ENCODE measurements at regions not wholly inside any gene's neighbourhood (a gene's known extent, or its start where the extent isn't known, plus 50 kb on each side); places are given as distances from the start of the nearest gene placed in this dataset.
"Not testable (repeated sequence)": the region's sequence is repeated elsewhere in the genome, so short reads cannot be mapped to it uniquely, and the experiment has no call there.

DNA sequence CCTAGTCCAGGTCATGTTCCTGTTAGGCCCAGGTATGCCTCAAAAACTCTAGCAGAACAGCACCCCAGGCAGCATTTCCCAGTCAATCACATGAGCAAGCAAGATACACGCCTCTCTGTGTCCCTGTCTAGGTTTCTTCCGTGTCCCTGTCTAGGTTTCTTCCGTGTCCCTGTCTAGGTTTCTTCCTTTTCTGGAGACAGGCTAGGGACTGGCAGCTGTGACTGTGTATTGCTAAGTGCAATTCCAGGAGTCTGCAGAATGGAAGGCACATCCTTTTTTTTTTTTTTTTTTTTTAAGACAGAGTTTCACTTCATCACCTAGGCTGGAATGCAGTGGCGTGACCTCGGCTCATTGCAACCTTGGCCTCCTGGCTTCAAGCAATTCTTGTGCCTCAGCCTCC lies 77.6 kb downstream of the SETD4 start:
- no peak for DNase-seq

DNA sequence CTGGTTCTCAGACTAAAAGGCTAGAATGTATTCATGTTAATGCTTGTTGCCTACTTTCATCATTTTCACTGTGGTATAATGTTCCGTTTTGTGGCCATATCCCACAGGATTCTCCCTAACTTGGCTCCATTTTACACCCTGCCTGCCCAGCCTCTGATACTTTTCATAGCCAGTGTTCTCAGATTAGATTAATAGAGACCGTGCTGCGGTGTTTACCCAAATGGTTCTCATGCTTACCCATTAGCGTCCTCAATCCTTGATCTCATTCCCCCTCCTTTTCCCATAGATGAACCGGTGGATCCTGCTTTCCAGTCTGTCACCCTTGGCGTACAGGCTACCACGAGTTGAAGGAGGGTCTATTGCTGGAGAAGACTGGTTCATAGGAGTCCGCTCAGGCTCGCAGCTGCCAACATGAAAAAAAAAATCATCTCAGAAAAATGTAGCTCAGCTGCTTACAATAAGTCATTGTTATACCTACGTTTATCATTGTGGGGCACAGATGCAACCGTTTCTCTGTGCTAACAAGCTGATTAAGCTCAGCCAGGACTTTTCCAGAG lies 78.7 kb downstream of the SETD4 start:
- DNase-seq = no peak

DNA sequence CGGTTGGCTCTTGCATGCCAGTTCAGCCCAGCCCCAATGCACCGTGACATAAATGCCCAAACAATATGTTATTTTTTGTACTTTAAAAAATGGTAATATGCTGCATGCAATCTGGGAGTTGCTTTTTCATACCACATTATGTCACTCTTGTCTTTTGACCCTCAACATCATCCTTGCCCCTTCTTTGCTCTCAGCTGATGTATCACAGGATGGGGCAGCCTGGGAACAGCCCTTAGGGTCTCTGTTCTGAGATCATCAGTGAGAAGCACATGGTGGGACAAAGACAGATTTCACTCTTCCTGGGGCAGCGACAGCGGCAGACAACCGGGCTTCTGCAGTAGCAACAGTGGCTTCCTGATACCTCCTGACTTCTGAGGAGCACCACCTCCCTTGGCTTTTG lies 79.5 kb downstream of the SETD4 start:
- DNase-seq = no peak

DNA sequence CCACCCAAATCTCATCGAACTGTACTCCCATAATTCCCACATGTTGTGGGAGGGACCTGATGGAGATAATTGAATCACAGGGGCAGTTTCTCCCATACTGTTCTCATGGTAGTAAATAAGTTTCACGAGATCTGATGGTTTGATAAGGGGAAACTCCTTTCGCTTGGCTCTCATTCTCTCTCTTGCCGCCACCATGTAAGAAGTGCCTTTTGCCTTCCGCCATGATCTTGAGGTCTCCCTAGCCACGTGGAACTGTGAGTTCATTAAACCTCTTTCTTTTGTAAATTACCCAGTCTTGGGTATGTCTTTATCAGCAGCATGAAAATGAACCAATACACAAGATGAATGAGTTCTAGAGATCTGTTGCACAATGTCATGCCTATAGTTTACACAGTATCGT lies 82.5 kb downstream of the SETD4 start:
- DNase-seq = not testable (repeated sequence)

- no peak for DNase-seq
Measured at GRCh38 chr21:35976929-35977328, 83.4 kb downstream of the SETD4 start.

GRCh38 chr21:35976481-35976880 lies 83.8 kb downstream of the SETD4 start:
- DNase-seq = no peak

DNA sequence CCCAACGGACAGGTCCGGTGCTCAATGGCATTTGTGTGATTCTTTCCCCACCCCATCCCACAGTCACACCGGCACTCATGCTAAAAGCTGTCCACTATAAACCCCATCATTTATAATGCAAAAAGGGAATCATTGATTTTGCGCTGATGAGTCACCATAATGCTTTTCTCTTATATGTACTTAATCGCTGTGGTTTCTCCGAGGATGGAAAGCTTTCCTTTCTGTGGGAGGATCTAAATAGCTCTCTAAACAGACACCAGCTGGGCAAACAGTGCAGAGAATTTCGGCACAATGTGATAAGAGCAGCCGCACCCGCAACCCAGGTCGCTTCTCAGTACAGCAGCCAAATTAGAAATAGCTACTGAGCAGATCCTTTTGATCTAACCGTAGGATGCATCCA lies 85.6 kb downstream of the SETD4 start:
- DNase-seq = no peak

DNA sequence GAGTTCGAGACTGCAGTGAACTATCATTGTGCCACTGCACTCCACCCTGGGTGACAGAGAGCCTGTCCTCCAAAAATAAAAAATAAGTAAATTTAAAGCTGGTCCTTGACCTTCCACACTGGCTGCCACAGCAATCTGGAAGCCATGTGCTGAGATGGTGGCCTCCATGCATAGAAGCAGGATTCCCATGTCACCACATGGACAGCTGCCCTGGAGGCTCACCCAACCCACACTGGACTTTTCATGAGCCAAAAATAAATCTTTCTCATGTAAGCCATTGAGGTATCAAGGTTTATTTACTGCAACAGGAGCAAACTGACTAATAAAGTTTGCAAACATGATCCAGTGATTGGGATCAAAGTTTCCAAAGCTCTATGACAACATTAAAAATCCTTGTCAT lies 88.5 kb downstream of the SETD4 start:
- DNase-seq = no peak

DNA sequence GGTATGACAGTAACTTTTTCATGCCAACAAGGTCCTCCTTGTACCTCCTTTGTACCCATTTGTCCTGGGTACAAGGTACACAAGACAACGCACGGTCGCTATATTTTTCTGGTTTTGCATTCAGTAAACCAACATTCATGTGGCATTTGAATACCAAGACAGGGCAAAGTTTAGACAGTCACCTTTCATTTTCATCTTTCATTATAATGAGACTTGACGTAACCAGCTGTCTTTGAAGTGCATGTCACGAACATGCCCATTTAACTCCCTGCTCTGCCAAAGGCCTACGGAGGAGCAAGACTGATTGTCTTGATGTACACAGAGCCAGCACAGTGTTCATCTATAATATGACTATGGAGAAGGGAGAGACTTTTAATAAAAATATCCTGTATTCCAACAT lies 91.0 kb downstream of the SETD4 start:
- no peak for DNase-seq

DNA sequence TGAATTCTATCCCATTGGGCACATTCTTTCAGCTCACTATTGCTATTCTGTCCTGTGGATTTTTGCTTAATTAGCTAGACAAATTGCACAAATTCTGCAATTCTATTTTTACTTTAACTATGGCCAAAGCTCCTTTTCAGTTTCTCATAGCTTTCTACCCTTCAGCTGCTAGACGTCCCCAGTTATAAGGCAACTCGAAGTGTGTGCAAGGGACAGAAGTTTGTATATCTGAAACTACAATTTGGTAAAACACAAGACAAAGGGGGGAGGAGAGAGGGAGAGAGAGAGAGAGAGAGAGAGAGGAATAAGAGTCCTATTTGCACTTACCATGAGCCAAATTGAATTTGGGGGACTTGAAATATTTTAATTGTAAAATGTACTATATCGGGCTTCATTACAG lies 91.8 kb downstream of the SETD4 start:
- no peak for DNase-seq

DNA sequence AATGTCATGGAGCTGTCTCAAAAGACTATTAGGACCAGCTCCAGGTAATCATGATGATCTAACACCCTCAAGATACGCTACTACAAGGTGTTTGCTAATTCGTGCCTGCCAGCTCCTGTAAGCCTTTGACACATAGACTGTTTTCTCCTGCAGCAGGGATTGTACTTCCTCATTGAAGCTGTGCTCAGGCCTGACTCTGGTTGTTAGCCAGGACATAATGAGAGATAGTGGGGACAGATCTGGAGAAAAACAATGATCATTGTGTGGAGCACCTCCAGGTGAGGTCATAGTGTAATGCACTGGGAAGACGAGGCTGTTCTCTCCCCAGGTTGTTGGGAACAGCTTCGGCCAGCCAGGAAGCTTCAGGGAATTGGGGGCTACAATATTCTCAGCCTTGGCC lies 94.6 kb downstream of the SETD4 start:
- DNase-seq = peak in 1 of 4 experiments; percentile 9

DNA sequence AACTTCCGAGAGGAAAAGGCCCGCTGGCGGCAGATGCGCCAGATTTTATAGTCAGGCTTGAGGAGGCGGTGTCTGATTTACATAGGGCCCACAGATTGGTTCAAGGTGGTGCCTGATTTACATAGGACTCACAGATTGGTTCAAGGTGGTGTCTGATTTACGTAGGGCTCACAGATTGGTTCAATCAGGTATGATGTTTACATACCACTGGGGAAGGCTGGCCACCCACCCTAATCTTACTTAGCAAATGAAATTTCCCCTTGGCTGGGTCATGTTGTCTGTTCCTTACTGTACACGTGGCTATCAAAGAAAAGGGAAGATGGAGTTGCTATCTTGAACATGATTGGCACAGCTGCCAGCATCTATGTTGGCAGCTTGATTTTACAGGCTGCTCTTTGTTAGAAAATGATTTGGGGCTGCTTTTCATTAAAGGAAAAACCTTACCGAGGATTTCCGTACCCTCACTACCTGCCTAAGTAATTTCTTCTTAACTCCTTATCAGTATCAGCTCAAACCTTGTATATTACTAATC lies 96.3 kb downstream of the SETD4 start:
- DNase-seq = no peak

- DNase-seq = no peak
Measured at GRCh38 chr21:35962917-35963316, 97.4 kb downstream of the SETD4 start.

- no peak for DNase-seq
Measured at GRCh38 chr21:35954066-35954465, 106.3 kb downstream of the SETD4 start.

GRCh38 chr21:35953597-35953996 lies 106.7 kb downstream of the SETD4 start:
- DNase-seq = no peak

DNA sequence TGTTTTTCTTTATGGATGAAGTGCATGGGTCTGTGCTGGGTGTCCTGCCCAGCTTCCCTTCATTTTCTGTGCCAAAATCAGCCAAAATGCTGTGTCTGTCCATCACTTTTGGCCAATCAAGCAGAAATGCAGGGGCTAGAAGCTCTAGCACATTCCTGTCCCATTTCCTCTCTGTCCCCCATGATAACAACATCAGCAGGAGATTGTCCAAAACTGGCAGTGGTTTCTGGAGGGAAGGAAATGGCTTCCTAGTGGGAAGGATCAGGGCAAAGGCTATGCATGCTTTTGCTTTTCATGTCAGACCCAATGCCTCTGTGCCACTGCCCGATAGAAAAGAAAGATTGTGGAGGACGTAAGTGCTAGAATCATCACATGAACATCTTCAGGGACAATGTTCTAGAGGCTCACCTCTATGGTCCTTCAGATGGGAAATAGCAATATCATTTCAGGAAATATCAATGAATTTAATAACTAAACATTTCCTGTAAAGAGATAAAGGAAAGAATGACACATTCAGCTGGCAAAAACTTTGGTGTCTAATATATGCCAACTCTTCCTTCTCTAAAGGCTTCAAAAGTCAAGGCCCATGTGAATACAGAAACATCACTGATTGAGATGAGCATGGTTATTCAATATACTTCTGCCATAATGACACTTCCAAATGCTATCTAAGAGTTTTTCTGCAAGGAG lies 107.5 kb downstream of the SETD4 start:
- DNase-seq = no peak

DNA sequence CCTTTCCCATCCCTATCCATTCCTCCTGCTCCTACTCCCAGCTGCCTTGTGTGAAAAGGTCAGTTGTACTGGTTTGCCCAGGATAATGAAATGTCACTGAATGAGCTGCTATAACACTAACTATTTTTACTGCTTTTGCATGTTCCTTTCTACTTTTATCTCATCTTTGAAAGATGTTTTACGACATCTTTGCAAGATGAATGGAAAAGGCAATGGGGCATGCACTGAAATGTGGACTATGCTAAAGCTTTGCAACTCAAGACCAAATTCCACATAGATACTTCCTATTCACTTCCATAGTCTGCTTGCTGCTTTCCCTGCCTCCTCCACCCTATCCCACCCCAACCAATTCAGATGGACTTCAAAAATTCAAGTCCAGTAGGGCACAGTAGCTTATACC lies 111.3 kb downstream of the SETD4 start:
- DNase-seq = no peak

GRCh38 chr21:35945089-35945671 lies 115.1 kb downstream of the SETD4 start:
- no peak for DNase-seq

DNA sequence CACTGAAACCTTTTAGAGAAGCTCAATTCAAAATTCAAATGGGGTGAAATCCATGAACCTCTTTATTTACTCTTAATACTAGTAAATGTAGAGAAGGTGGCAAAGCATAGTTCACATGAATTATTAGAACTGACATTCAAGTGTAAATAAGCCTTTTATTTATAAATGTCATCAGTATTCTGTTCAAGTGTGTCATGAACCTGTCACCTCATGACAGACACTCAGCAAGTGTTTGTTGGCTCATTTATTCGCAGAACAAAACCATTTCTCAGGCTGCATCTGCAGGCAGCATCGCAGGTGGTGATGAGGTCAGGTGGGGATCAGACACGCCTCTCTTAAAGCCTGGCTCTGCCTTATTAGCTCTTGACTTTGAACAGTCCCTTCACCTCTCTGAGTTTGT lies 116.6 kb downstream of the SETD4 start:
- no peak for DNase-seq

GRCh38 chr21:35942211-35943144 lies 117.8 kb downstream of the SETD4 start:
- DNase-seq = no peak

- peak; percentile 74 to 89 (median 82) for DNase-seq
Measured at GRCh38 chr21:35940074-35940927, 120.0 kb downstream of the SETD4 start.

- DNase-seq = no peak
Measured at GRCh38 chr21:35938446-35938845, 121.9 kb downstream of the SETD4 start.
